ENCODE measurements at regions not wholly inside any gene's neighbourhood (a gene's known extent, or its start where the extent isn't known, plus 50 kb on each side); places are given as distances from the start of the nearest gene placed in this dataset.
"Not testable (repeated sequence)": the region's sequence is repeated elsewhere in the genome, so short reads cannot be mapped to it uniquely, and the experiment has no call there.

DNA sequence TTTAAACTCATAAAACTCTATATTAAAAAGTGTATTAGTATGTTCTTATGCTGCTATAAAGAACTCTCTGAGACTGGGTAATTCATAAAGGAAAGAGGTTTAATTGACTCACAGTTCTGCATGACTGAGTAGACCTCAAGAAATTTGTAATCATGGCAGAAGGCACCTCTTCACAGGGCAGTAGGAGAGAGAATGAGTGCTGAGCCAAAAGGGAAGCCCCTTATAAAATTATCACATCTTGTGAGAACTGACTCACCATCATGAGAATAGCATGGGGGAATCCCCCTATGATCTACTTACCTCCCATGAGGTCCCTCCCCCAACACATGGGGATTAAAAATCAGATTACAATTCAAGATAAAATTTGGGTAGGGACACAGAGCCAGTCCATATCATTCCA is 463.2 kb downstream of the KLHL13 start:
- DNase-seq = no peak

DNA sequence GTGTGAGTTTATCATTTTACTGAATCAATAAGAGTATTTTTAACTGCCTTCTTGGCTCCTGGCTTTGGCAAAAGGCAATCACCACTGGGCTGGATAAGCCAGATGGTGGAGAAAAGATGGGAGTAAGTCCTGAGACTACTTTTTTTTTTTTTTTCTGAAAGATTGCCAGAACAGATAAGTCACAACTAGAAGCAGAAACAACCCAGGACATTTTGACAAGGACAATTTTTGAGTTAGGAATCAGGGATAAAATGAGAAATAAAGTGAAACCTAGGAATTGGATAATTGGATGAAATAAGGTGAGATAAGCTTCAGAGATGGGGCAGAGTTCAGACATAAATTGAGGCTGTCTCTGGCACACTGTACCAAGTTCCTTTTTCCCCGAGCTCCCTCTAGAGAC is 471.0 kb downstream of the KLHL13 start:
- DNase-seq = no peak

DNA sequence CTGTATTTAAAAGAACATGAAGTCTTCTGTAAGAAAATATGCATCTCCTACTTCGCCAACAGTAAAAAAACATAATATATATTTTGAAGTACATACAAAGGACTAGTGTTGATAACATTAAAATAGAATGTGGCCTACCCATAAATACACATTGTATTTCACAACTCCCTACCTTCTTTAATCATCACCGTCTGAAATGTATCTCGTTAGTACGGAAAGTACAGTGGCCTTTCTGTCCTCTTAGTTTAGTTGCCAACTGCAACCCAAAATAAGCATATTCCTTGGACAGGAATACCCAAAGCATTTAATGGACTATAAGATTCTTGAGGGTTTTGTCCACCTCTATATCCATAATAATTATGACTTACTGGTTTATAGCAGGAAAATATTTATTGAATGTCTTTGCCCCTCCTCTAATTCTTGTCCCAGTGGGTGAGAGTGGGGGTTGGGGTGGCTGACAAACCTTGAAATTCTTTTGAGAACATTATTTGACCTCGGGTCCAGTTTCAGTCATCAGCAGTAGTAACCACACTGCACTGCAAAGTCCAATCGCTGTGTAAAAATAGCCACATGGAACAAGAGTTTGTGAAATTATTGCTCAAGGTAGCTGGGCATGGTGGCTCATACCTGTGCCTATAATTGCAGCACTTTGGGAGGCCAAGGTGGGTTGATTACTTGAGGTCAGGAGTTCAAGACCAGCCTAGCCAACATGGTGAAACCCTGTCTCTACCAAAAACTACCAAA is 474.5 kb downstream of the KLHL13 start:
- DNase-seq = no peak

DNA sequence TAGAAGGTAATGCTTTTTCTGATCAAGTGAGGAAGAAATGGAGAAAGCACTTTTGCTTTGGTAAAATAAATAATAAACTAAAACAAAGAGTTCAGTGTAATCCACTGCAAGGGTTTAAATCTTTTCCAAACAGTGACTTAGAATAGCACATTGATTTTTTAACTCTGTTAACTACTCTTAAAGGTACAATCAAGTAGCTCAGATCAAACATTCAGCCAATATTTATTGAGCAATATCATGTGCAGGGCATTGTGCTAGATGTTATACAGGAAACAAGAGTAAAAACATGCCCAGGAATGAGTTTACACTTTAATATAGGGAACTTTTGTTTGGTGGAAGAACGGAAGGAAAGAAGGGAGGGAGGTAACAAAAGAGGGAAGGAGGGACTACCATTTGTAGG is 479.8 kb downstream of the KLHL13 start:
- no peak for DNase-seq

DNA sequence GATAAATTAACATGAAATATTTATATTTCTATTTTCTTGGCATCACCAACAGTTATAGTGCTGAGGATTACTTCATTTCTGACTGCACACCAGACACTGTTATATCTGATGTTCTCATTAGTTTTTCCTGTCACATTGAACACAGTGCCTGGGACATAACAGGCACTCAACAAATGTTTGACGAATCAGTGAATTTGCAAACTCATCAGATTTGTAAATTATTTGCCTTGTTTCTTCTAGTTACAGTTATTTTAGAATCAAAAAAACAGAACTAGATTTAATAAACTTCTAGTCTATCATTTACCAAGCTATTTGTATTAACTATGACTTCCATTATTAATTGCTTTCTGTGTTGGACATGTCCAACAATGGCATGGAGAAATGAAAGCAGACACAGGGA is 483.3 kb downstream of the KLHL13 start:
- no peak for DNase-seq

DNA sequence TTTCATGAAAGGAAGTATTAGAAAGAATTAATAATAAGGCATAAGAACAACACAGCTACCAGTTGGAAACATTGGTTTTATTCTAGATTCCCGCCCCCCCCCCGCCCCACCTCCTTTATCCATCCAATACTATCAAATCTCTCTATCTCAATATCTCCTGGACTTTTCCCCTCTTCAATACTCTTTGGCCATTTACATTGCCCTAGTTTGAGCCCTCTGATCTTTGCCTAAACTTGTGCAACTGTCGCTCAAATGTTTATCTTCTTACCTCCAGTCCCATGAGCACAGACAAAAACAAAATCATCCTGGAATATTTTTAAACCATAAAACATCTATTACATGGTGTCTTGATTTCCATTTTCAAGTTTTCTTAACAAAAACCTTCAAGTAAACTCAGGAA is 488.2 kb downstream of the KLHL13 start:
- DNase-seq = no peak

DNA sequence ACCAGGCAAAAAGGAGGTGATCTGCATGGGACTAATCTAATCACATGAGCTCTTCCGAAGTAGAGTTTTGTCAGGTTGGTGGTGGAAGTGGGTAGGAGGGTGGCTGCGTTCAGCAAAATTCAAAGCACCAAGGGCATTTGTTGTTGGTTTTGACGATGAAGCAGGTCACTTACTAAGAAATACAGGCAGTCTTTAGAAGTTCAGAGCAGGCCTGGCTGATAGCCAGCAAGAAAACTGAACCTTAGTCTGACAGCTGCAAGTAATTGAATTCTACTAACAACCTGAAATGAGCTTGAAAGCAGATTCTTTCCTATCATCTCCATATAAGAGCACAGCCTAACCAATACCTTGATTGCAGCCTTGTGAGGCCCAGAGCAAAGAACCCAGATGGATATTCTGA is 505.8 kb downstream of the KLHL13 start:
- no peak for DNase-seq

DNA sequence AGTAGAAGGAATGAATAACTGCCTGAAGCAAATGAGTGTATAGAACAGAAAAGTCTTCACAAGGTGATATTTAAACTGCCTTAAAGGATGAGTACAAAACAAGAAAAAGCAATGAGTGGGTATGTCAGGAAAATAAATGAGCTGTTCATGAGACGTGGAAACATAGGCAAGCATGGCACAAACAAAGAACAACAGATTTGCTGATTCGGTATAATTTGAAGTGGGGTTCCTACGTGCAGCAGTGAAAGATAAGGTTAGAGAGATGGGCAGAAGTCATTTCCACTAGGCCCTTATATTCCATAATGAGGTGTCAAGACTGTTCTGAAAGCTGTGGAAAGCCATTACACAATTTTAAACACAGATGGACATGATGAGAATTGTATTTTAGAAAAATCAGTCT is 506.6 kb downstream of the KLHL13 start:
- no peak for DNase-seq

DNA sequence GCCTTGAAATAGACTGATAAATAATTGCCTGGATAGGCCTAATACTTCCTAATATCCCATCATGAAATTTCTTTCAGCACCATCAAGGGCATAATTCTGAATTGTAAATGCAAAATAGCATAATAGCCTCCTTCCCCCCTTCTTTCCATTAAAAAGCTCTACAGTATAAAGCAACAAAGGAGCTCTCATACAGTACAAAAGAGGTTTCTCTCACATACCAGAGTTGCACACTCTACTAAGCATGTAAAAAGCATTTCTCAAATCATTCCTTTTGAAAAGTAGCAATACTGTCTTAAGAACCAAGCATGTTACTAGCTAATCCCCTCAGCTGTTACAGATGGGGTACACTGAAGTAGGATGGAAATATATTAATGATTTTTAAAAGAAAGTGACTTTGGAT is 509.0 kb downstream of the KLHL13 start:
- DNase-seq = no peak

DNA sequence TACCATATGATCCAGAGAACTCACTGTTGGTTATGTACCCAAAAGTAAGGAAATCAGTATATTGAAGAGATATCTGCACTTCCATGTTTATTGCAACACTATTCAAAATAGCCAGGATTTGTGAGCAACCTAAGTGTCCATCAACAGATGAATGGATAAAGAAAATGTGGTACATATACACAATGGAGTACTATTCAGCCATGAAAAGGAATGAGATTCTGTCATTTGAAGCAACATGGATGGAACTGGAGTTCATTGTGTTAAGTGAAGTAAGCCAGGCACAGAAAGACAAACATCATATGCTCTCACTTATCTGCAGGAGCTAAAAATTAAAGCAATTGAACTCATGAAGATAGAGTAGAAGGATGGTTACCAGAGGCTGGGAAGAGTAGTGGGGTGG is 510.5 kb downstream of the KLHL13 start:
- not testable (repeated sequence) for DNase-seq

DNA sequence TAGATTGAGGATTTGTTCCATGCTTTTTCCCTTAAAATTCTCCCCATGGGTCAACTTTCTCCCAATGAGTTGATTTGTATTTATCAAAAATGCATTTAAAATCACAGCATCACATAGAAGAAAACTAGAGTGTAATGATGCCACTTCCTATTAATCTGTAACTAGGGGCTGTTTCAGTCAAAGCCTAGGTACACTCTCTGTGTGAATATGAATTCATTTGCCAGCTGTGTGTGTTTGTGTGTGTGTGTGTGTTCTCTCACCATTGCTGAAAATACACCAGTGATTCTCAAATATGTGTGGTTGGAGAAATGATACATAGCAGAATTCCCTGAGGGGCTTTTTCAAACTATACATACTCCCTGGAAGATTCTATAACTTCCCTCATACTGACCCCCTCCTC is 546.5 kb downstream of the KLHL13 start:
- DNase-seq = no peak

DNA sequence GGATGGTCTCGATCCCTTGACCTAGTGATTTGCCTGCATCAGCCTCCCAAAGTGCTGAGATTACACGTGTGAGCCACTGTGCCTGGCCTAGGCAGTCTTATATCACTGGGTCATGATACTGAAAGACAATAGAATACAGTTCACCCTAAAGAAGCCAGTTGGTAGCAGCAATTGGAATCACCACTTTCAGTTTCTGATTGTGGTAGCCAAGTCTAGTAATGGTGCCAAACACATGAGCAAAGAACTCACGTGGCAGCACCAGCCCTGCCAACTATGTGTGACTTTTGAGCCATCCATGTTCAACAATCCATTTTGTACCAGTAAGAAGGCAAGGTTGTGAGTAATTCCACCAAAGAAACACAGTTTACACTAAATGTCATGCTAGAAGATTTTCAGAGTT is 548.4 kb downstream of the KLHL13 start:
- no peak for DNase-seq

DNA sequence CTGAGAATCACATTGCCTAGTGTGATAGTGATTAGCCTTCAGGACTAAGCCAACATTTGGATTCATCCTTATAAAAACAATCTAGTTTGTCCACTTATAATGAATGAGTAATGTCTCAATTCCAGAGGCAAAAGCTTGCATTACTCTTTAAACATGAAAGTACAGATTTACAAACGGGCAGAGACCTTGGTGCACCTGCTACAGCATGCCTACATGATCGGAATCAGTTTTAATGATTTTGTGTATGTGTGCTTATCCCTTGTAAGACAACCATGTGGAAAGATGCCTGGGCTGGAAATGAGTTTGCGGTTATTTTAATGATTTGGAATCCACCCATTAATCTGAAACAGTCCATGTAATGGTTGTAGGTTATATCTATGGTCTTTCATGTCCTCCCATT is 572.7 kb downstream of the KLHL13 start:
- no peak for DNase-seq

DNA sequence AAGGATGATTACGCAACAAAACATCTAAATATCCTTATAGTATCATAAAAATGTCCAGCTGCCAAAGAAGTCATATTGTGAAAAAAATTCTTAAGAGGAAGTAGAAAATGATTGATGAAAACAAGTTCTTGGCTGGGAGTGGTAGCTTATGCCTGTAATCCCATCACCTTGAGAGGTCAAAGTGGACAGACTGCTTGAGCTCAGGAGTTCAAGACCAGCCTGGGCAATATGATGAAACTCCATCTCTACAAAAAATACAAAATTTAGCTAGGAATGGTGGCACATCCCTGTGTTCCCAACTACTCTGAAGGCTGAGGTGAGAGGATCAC is 577.6 kb downstream of the KLHL13 start:
- DNase-seq = no peak

DNA sequence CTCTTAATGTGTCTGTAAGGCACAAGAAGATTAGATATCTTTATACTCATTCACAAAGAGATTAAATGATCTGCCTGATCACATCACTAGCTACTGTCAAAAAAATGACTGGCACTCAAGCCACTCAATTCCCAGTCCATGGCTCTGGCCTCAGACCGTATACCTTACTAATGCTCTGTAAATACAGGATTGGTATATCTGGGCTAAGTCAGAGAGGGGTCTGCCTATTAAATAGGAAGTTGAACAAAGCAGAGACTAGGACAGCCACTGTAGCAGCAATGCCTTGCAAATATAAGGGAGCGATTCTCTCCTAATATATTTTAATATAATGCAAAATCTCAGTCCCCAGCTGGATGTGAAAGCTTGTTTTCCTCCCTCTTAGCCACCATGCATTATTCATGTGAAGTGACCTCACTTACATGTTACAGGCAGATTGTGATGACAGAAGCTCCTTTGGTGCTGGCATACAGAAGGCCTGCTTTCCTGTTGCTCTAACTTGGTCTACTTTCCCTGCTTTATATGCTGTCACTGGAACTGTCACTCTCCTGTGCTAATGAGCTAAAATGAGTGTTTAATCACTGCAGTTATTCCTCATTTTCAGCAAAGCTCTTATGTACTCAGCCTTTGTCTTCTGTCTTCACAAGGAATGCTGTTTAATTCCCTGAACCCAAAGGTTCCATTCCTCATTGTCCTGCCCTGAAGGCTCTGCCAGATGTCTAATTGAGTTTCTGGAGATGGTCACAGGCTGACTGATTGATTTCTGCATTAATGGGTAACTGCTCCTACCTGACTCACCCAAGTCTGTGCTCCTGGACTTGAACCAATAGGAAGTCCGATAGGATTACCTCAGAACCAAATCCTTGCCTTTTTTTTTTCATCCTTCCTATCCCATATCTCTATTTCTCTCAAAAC is 578.2 kb downstream of the KLHL13 start:
- no peak for DNase-seq

DNA sequence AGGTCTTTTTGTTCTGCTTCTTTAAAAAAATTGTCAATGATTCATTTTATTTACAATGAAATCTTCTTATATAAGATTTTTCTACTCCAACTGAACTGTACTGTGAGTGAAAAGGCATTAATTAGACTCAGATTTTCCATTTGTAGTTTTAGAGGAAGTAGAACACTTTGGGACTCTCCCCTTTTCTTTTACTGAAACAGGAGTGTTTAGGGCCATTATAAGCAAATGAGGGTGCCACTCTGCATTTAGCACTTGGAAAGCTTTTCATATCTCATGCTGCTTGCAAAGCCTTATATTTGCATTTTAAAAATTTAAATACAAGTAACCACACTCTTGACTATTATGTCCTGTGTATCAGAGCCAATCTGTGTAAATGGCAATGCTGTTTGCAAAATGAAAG is 584.3 kb downstream of the KLHL13 start:
- peak; percentile 51 for DNase-seq

DNA sequence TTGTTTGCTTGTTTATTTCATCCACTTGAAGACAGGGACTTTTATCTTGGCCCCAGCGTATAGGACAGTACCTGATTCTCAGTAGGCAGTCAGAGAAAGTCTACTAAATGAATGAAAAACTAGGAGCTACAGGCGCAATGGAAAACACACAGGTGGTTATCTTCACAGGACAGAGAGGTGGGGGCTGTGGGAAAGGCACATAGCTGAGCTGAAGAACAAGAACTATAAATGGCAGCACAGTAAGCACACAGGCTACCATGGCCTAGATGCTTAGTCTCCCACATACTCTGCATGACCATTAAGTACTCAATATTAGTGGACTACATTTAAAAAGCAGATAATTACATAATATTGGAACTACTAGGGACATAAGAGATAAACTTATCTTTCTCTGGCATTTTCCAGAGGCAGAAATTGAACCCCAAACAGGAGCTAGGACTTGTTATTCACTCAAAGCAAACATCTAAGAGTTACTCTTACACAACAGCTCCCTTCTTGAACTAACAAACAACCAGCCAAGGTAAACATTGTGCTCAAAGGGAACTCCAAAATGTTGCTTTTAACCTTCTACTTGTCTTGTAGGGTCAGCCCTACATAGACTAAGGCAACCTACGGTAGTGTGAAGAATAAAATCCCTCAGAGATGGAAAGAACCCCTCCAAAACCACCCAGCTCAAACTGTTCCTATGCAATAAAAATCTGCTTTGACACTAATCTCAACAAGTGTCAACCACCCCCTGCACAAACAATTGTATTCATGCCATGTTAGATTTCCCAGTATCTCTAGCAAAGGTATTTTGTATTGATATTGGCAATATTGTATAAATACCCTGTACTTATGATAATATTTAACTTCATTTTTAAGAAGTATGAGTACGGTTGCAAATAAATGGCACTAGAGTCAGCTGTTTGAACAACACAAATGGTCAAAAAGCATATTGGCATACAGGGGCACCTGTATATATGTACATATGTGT is 593.6 kb downstream of the KLHL13 start:
- no peak for DNase-seq

DNA sequence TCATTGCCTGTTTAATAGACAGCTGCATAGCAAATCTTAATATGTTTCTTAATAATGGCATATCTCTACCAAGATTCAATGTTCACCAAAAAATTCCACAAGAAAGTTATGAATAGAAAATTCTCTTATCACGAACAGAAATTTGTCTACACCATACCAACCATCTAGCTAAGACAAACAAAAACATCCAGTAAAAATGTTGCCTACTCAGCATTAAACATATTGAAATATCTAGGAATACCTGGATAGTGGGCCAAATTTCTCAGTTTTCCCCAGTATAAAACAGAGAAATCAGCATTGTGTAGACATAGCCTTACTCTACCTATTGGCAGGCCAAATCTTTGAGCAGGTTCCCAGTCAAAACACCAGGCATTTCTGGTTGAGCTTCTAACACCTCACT is 598.6 kb downstream of the KLHL13 start:
- DNase-seq = no peak

DNA sequence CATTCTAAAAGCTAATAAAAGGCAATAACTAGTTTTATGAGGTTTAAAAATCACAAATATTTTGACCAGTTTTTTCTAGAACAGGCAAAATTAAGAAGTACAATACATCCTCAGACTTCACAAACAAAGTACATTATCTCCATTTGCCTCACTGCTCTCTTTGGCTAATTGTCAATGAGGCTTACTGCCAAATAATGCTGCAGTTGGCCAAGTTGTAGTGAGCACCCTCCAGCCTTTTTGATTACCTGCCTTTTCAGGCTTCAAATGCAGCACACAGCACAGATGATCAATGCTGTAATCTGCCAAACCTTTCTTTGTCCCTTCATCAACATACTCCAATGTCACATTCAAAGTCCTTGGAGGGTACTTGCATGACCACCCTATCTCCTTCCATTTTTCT is 605.2 kb downstream of the KLHL13 start:
- no peak for DNase-seq

DNA sequence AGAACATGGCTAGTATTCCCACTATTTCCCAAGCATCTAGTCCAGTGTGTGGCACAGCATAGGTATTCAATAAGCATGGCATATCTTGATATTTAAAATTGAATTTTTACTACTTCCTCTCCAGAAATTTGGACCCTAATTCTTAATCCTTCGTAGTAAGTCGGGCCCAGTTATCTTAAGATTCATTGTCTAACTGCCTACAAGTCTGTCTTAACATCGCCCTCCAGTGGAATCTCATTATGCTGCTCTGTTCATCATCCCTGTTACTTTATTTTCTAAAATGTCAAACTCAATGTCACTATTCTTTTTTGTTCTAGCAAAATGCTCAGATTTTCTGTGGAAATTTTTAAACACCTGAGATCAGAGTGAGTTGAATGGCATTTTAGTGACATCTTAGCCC is 606.2 kb downstream of the KLHL13 start:
- no peak for DNase-seq

DNA sequence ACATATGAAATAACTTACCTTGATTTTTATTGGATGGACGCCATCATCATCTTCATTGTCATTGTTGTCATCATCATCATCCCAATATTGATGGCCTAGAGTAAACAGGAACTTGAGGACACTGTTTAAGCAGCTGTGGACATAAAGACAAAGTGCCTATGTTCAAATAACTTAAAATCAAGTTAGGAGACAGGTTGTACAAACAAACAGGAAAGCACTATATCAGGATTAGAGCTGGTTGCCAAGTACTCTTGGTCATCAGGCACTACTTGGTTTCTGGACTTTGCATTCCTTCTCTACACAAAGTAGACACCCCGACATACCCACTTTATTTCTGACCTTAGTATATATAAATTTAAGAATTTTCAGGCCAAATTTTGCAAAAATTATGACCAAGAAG is 608.6 kb downstream of the KLHL13 start:
- DNase-seq = no peak

DNA sequence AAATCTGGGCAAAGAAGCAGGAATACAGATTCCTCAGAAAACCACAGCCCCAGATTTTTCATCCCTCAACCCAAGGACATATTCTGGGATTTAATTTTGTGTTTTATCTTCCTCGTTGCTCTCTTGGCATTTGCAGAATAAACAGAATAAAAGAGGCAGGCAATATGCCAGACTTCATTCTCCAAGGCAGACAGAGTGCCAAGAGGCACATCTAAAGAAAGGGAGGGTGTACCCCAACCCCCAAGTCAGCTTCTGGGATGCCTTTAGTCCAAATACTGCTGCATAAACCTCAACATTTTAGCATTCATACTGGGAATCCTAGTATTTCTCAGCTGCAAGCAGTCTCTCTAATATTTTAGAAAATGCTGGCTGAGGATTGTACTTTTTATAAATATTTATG is 629.2 kb downstream of the KLHL13 start:
- DNase-seq = no peak

DNA sequence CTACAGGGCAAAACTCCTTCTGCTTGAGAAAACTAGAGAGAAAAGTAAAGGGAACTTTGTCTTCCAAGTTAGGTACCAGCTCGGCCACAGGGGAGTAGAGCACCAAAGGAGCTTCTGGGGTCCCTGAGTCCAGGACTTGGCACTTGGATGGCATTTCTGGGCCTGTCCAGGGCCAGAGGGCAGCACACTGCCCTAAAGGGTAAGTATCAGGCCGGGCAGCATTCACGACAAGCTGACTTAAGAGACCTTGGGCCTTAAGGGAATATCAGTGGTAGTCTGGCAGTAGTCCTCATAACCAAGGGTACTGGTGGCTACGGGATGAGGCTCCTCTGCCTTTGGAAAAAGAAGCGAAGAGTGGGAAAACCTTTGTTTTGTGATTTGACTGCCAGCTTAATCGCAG is 632.7 kb downstream of the KLHL13 start:
- DNase-seq = no peak
